DOHH2 (cell line): ENCODE measurements at regions not wholly inside any gene's neighbourhood (a gene's known extent, or its start where the extent isn't known, plus 50 kb on each side); places are given as distances from the start of the nearest gene placed in this dataset.

Experiments
- H3F3A ChIP-seq: fragments of 200-600 bp; sonication (generic), shearing (Covaris generic); 2 replicates; pipeline ENCODE4 v1.6.0; 2016; ENCODE audit warnings: antibody characterized with exemption, mild to moderate bottlenecking; ENCODE audit not compliant: control insufficient read depth, insufficient read depth
- H3K27ac ChIP-seq: fragments of 200-600 bp; sonication (generic); 2 replicates; pipeline ENCODE4 v1.5.1; 2014; ENCODE audit warnings: low read depth, mild to moderate bottlenecking, low read length, moderate library complexity
- H3K27me3 ChIP-seq: fragments of 200-600 bp; sonication (generic); 2 replicates; pipeline ENCODE4 v1.6.1; 2014; ENCODE audit warnings: mild to moderate bottlenecking, low read length, mixed read lengths; ENCODE audit not compliant: control insufficient read depth
- H3K36me3 ChIP-seq: fragments of 200-600 bp; sonication (generic); 2 replicates; pipeline ENCODE4 v1.6.1; 2014; ENCODE audit warnings: mild to moderate bottlenecking, low read length, moderate library complexity, mixed read lengths; ENCODE audit not compliant: control insufficient read depth
- H3K4me1 ChIP-seq: fragments of 200-600 bp; sonication (generic); 2 replicates; pipeline ENCODE4 v1.6.1; 2014; ENCODE audit warnings: mild to moderate bottlenecking, low read length, mixed read lengths; ENCODE audit not compliant: control insufficient read depth
- H3K4me2 ChIP-seq: fragments of 200-600 bp; sonication (generic); 2 replicates; pipeline ENCODE4 v1.6.0; 2014; ENCODE audit warnings: mild to moderate bottlenecking, low read length, moderate library complexity
- H3K4me3 ChIP-seq: fragments of 200-600 bp; sonication (generic); 2 replicates; pipeline ENCODE4 v1.5.1; 2014; ENCODE audit warnings: mild to moderate bottlenecking, low read length, mixed read lengths
- H3K79me2 ChIP-seq: fragments of 200-600 bp; sonication (generic); 2 replicates; pipeline ENCODE4 v1.6.1; 2014; ENCODE audit warnings: mild to moderate bottlenecking, low read length, mixed read lengths; ENCODE audit not compliant: control insufficient read depth
- H3K9me2 ChIP-seq: fragments of 200-600 bp; sonication (generic); replicated peaks from 2 replicates; pipeline ENCODE4 v1.6.1; 2014; ENCODE audit warnings: mild to moderate bottlenecking, low read length, mixed read lengths; ENCODE audit not compliant: control insufficient read depth
- H3K9me3 ChIP-seq: fragments of 200-600 bp; sonication (generic); 2 replicates; pipeline ENCODE4 v1.6.1; 2014; ENCODE audit warnings: antibody characterized with exemption, low read length, mixed read lengths; ENCODE audit not compliant: control insufficient read depth, insufficient read depth
- H4K20me1 ChIP-seq: fragments of 200-600 bp; sonication (generic); 2 replicates; pipeline ENCODE4 v1.6.0; 2014; ENCODE audit warnings: low read depth, mild to moderate bottlenecking, antibody characterized with exemption, low read length, moderate library complexity; ENCODE audit not compliant: control insufficient read depth, insufficient read depth
- CTCF ChIP-seq: fragments of 200-600 bp; sonication (generic); IDR thresholded peaks from one replicate; pipeline ENCODE4 v1.5.1; 2014; ENCODE audit warnings: antibody characterized with exemption, mild to moderate bottlenecking, low read depth, low read length; ENCODE audit not compliant: poor library complexity, severe bottlenecking
- EZH2phosphoT487 ChIP-seq: fragments of 200-600 bp; sonication (generic); IDR thresholded peaks from 2 replicates; pipeline ENCODE4 v1.6.1; 2017; ENCODE audit warnings: borderline replicate concordance, mild to moderate bottlenecking, antibody characterized with exemption, low read length, moderate library complexity, mixed read lengths

- no peak overlapping the region for H3K4me3 ChIP-seq
- H4K20me1 ChIP-seq: no peaks in the 10 kb centered on the region
- H3K27me3 ChIP-seq: no peaks in the 10 kb centered on the region
- H3K27ac ChIP-seq: no peak overlapping the region
- H3F3A ChIP-seq: no peaks in the 10 kb centered on the region; the same call in 1 of the 2 replicates
- H3K9me3 ChIP-seq: no peaks in the 10 kb centered on the region
- peak overlapping the region; percentile 32 for H3K4me2 ChIP-seq
- no peaks in the 10 kb centered on the region for H3K79me2 ChIP-seq
- H3K4me1 ChIP-seq: peaks cover 34% of the 10 kb centered on the region
- TF ChIP-seq EZH2phosphoT487 (no peak), CTCF (no peak)
- H3K9me2 ChIP-seq: no peaks in the 10 kb centered on the region
- H3K36me3 ChIP-seq: no peaks in the 10 kb centered on the region
These were observed 118.3 kb upstream of the SCAF11 start for GRCh38 chr12:46108721-46109120.

GRCh38 chr12:46107591-46107990 is 117.2 kb upstream of the SCAF11 start:
- Histone ChIP-seq H3K9me3 (no peaks in the 10 kb centered on the region), H3K4me1 (peaks cover 34% of the 10 kb centered on the region), H4K20me1 (no peaks in the 10 kb centered on the region), H3K27ac (no peak overlapping the region), H3K36me3 (no peaks in the 10 kb centered on the region), H3F3A (no peaks in the 10 kb centered on the region; the same call in 1 of the 2 replicates), H3K79me2 (no peaks in the 10 kb centered on the region), H3K9me2 (no peaks in the 10 kb centered on the region), H3K27me3 (no peaks in the 10 kb centered on the region), H3K4me3 (no peak overlapping the region), H3K4me2 (no peak overlapping the region)
- no peak for TF ChIP-seq CTCF
- no peak for TF ChIP-seq EZH2phosphoT487

GRCh38 chr12:46105735-46106134 is 115.4 kb upstream of the SCAF11 start:
- Histone ChIP-seq H3K27ac (no peak overlapping the region), H3F3A (no peaks in the 10 kb centered on the region; the same call in 1 of the 2 replicates), H4K20me1 (no peaks in the 10 kb centered on the region), H3K9me3 (no peaks in the 10 kb centered on the region), H3K9me2 (no peaks in the 10 kb centered on the region), H3K4me3 (no peak overlapping the region), H3K4me2 (no peak overlapping the region), H3K27me3 (no peaks in the 10 kb centered on the region), H3K79me2 (no peaks in the 10 kb centered on the region), H3K36me3 (no peaks in the 10 kb centered on the region), H3K4me1 (peaks cover 26% of the 10 kb centered on the region)
- no peak for TF ChIP-seq CTCF
- TF ChIP-seq EZH2phosphoT487: no peak
